Activated CD8-positive, alpha-beta memory T cell treated with anti-CD3 and anti-CD28 coated beads, Interleukin-2, amount 50 U/mL, for 48 hours (primary cell): ENCODE measurements at regions not wholly inside any gene's neighbourhood (a gene's known extent, or its start where the extent isn't known, plus 50 kb on each side); places are given as distances from the start of the nearest gene placed in this dataset.
"Not testable (repeated sequence)": the region's sequence is repeated elsewhere in the genome, so short reads cannot be mapped to it uniquely, and the experiment has no call there.

Source experiments
- DNase-seq: peaks from one replicate; pipeline ENCODE4 v3.0.0-alpha.2; 2020

- DNase-seq: no peak
These were observed 158.8 kb upstream of the GADL1 start for GRCh38 chr3:31053299-31053698.

GRCh38 chr3:31054032-31054431 lies 159.6 kb upstream of the GADL1 start:
- DNase-seq: no peak

- no peak for DNase-seq
These were observed 161.3 kb upstream of the GADL1 start for GRCh38 chr3:31055757-31056156.

- DNase-seq: no peak
These were observed 163.4 kb upstream of the GADL1 start for GRCh38 chr3:31057891-31058290.

DNA sequence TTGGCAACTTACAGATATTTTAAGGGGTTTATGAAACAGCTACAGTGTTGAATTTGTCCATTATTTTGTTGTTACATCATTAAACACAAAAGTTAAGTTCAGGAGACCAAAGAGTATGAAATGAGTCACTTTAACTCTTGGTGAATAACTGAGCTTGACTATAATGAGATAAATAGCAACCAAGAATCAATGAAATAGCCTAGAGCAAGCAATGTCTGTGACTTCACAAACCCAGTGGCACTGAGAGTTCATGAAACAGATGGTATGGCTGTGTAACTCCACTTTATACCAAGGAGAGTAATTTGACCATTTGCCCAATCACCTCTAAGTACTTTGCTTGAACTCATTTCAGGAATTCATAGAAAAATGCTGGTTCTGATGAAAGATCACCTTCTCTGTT lies 169.6 kb upstream of the GADL1 start:
- DNase-seq: no peak

DNA sequence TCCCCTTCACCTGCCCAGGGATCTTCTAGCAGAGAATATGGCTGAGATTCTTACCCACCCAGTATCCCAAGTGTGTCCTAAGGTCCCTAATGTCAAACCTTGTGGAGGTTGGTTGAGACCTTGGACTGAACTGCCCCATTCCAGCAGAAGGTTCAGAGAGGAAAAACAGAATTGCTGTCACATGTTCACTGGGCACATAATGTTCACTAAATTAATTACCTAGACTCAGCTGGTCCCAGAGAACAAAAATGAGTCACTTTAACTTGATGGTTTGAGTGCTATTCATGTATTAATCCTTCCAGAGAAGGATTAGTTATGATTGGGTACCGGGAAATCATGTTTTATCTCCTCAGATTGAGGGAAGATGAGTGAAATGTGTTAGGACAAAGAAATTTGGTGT lies 171.3 kb upstream of the GADL1 start:
- no peak for DNase-seq

- DNase-seq: no peak
These were observed 172.5 kb upstream of the GADL1 start for GRCh38 chr3:31067004-31067403.

- DNase-seq: no peak
These were observed 181.0 kb upstream of the GADL1 start for GRCh38 chr3:31075471-31075870.

- DNase-seq: no peak
These were observed 181.4 kb upstream of the GADL1 start for GRCh38 chr3:31075876-31076275.

GRCh38 chr3:31077021-31077601 lies 182.7 kb upstream of the GADL1 start:
- no peak for DNase-seq

- no peak for DNase-seq
These were observed 183.4 kb upstream of the GADL1 start for GRCh38 chr3:31077826-31078225.

DNA sequence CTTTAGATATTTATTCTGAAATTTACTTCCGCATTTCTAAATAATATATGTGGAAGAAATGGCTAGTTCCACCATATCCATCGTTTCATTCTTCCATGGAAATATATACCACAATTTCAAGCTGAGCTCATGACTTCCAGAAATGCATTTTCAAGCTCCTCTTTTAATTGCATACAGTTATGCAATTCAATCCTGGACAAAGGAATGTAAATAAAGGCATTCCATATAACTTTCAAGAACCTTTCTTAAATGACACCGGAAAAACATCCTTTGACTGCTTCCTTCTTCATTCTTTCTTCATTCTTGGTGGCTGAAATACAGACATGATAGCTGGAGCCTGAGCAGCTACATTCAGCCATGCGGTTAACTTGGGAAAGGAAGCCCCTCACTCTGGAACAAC lies 185.2 kb upstream of the GADL1 start:
- no peak for DNase-seq

DNA sequence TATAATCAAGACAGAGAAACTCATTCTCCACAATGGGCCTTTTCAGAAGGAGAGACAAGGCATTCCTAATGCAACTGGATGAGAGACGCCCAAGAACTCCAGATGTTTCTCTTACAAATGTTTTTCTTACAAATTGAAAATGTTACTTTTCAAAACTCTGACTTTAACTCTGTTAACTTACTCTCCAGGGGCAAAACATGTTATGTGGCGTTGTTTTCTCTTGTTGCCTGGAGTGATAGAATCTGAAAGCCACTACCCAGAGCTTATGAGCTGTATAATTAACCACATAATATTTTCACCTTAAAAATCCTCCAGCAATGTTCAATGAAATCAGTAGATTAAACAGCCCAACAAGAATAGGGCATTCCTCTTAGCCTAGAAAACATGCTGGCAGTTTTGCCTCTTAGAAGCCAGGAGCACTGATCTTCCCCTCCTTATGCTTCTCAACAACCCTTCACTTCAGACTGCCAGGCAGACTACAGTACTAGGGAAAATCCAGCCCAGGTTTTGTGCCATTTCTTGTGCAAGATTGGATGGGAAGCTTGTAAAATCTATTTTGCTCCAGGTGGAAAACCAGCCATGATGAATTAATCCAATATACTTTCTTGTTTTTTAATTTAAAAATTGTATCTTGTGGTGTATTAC lies 186.7 kb upstream of the GADL1 start:
- no peak for DNase-seq

GRCh38 chr3:31086148-31086547 lies 191.7 kb upstream of the GADL1 start:
- DNase-seq: no peak

GRCh38 chr3:31086698-31087097 lies 192.2 kb upstream of the GADL1 start:
- no peak for DNase-seq

DNA sequence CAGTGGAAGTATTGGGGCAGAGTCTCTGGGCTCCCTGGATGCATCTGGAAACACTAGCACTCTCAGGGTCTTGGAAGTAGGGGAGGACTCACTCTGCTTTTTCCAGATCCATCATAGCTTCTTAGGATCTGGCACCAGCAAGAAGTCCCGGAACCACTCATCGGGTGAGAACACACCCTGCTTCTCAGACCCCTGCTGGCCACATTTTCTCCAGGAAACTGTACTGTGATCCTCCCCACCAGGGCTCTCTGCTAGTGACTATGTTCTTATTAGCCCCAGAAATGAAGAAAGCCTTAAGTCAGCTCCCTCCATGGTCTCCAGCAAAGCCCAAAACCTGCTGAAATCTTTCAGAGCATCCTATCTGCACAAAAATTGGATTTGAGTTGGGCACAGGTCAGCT lies 197.3 kb upstream of the GADL1 start:
- no peak for DNase-seq

DNA sequence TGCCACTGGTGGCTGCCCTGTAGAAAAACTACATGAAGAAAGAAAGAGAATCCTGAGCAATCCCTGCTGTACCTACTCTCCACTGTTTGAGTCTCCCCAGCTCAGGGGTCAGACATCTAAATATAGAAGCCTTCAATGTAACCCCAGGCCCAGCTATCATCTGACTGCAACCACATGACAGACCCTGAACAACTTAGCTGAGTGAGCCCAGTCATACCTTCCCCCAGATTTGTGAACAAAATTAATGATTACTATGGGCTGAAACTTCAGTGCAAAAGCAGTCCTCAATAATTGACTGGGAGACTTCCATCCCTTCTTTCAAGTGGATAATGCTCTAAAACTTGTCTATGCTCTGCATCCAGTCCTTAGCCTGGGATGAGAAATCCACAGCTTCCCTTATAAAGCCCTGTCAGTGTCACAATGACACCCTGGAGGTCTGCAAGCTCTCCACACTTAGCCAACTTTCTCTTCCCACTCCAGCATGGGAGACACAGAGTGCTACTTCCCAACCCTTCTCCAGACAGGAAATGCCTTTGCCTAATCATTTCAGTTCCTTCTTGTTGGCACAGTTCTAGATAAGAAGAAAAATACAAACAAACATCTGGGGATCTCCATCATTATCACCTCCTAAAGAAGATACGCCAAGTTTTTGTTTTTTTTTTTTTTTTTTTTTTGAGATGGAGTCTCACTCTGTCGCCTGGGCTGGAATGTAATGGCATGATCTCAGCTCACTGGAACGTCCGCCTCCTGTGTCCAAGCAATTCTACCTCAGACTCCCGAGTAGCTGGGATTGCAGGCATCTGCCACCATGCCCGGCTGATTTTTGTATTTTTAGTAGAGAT lies 198.5 kb upstream of the GADL1 start:
- no peak for DNase-seq

DNA sequence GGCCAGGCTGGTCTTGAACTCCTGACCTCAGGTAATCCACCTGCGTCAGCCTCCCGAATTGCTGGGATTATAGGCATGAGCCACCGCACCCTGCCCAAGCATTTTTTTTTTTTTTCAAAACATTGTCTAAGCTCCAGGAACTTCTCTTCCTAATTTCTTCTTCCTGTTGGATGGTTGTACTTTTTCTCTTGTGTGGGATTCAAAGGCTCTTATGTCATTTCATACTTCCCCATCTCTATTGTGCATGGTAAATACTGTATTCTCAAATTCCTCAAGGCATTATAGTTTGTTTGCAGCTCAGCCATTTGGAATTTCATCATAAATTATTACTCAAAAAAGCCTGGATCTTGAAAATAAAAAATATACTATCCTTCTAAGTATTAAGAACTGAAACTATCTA lies 199.1 kb upstream of the GADL1 start:
- no peak for DNase-seq

- no peak for DNase-seq
These were observed 199.6 kb upstream of the GADL1 start for GRCh38 chr3:31094048-31094447.

GRCh38 chr3:31095255-31095654 lies 200.8 kb upstream of the GADL1 start:
- no peak for DNase-seq

- DNase-seq: no peak
These were observed 202.4 kb upstream of the GADL1 start for GRCh38 chr3:31096661-31097395.

DNA sequence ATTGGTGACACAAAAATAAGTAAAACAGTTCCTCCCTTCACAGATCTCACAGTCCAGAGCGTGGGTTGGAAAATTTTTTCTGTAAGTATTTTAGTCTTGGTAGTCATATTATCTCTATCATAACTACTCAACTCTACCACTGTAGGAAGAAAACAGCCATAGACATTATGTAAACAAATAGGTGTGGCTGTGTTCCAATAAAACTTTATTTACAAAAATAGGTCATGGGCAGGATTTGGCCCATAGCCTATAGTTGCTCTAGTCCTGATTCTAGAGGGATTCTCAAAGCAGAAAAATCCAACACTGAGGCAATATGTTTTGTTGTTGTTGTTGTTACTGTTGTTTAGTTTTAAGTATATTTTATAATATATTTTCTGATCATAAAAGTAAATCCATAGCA lies 206.1 kb upstream of the GADL1 start:
- DNase-seq: no peak

- not testable (repeated sequence) for DNase-seq
These were observed 206.8 kb upstream of the GADL1 start for GRCh38 chr3:31101285-31101684.
